Psoas muscle (tissue), 7 donors: ENCODE measurements at regions not wholly inside any gene's neighbourhood (a gene's known extent, or its start where the extent isn't known, plus 50 kb on each side); places are given as distances from the start of the nearest gene placed in this dataset.

Experiments
- ATAC-seq, 4 donors: fragments of 200-7000 bp; cut with Tn5 transposase; one replicate each; pipeline ENCODE4 v1.9.1; 2020; ENCODE audit warnings: moderate library complexity in 3 of 4, mild to moderate bottlenecking in 2 of 4
- DNase-seq, 2 donors: peaks; one replicate each; pipeline ENCODE4 v3.0.0-alpha.2; 2020
- H3K27ac ChIP-seq: fragments of 200-600 bp; one replicate; pipeline ENCODE4 v1.8.0; 2022
- H3K27me3 ChIP-seq, 3 donors: fragments of 200-600 bp in 1 of 3; one replicate each; pipeline versions ENCODE4 v1.6.1 to v1.8.0; 2013 to 2022; ENCODE audit warnings: low read length in 2 of 3, mild to moderate bottlenecking in 2 of 3, moderate library complexity in 1 of 3; ENCODE audit not compliant: insufficient read depth in 3 of 3
- H3K36me3 ChIP-seq, 2 donors: fragments of 200-600 bp in 1 of 2; one replicate each; pipeline versions ENCODE4 v1.6.1 to v1.8.0; 2013 to 2022; ENCODE audit warnings: low read depth in 1 of 2, mild to moderate bottlenecking in 1 of 2, moderate library complexity in 1 of 2; ENCODE audit not compliant: insufficient read depth in 1 of 2
- H3K4me1 ChIP-seq: fragments of 200-600 bp; one replicate; pipeline ENCODE4 v1.8.0; 2022
- H3K4me3 ChIP-seq: fragments of 200-600 bp; one replicate; pipeline ENCODE4 v1.8.0; 2022; ENCODE audit warnings: mild to moderate bottlenecking
- H3K9me3 ChIP-seq: fragments of 200-600 bp; one replicate; pipeline ENCODE4 v1.8.0; 2022
- CTCF ChIP-seq: fragments of 200-600 bp; IDR thresholded peaks from one replicate; pipeline ENCODE4 v1.8.0; 2022; ENCODE audit warnings: antibody characterized with exemption
- WGBS, 3 donors: extraction: QIAGEN DNeasy Blood & Tissue Kit; methylation state at CpG; one replicate each; pipeline versions ENCODE4 v1.1.6 to v1.1.7; 2013; 5-methylcytosine and 5-hydroxymethylcytosine counted together
- intact Hi-C, 2 donors: fragments of 100-400 bp; cut with DNase I; formaldehyde crosslinking; loops; one replicate each; pipeline versions ENCODE4 v1.11.0 to v1.14.2; 2022
- donor health status: healthy with polysubstance abuse.
- donor health status: DM: no; HTN: no; CAD: no; lungs with moderate emphysema.
- donor health status: Bipolar disorder and iron deficiency.
- donor health status: healthy.
- donor health status: DM: yes; HTN: yes; CAD: no.
- donor health status: DM: no; HTN: no; CAD: no.
- donor health status: DM: yes; HTN: yes; CAD: no.

- no peak for TF ChIP-seq CTCF
- H3K4me3 ChIP-seq = no peak overlapping the region
- DNase-seq (no peak), ATAC-seq (no peak)
- H3K27ac ChIP-seq = no peak overlapping the region
- H3K36me3 ChIP-seq = no peaks in the 10 kb centered on the region
- WGBS, 3 donors = 82 to 92% (median 84%) methylated on average over 5 of the region's 5 CpGs
- H3K9me3 ChIP-seq = no peaks in the 10 kb centered on the region
- no peaks in the 10 kb centered on the region for H3K27me3 ChIP-seq
- intact Hi-C loops = no loop called here
- no peaks in the 10 kb centered on the region for H3K4me1 ChIP-seq
These were observed 953.1 kb upstream of the NR2F2 start for GRCh38 chr15:95377258-95377852.

DNA sequence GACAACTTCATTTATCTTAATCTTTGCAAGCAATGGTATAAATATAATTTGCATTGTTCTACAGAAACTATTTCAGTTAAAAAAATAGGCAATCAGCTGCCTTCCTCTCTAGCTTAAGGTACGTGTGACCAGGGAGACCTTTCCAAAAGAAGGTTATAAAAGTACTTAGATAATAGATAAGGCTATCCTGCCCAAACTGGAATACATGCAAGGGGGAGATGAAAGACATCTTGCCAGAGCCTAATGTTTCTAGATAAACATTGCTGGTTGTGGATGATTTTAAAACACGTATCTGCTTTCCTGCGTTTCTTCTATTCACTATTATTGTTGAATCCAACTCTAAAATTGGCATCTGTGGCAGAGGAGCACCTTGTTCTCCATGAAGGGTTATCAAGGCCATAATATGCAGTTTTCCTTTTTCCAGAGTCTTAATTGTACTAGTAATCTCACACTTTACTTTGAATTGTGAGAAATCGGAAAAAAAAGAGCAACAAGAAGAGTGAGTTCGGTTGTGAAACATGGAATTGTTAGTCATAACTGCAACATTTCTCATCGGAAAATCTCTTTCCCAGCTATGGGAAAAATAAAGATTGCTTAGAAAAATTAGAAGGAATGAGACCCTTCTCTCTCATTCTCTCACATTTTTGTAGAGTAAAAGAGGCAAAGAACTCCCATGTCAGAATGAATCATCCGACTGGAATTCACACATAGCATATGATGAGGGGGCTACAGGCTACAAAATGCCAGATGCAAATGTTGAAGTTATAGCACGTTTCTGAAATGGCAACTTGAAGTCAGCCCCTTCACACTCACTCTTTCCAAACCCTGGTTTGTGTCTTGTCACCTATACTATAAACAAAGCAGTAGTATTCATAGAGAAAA is 936.1 kb upstream of the NR2F2 start:
- intact Hi-C loops = no loop called here
- Histone ChIP-seq H3K9me3 (no peaks in the 10 kb centered on the region), H3K4me1 (no peaks in the 10 kb centered on the region), H3K4me3 (no peak overlapping the region), H3K27ac (no peak overlapping the region), H3K36me3 (no peaks in the 10 kb centered on the region), H3K27me3 (no peaks in the 10 kb centered on the region)
- DNase-seq = no peak
- 41 to 48% (median 44%) methylated on average over 8 of the region's 8 CpGs for WGBS, 3 donors
- TF ChIP-seq CTCF = no peak
- ATAC-seq = no peak

DNA sequence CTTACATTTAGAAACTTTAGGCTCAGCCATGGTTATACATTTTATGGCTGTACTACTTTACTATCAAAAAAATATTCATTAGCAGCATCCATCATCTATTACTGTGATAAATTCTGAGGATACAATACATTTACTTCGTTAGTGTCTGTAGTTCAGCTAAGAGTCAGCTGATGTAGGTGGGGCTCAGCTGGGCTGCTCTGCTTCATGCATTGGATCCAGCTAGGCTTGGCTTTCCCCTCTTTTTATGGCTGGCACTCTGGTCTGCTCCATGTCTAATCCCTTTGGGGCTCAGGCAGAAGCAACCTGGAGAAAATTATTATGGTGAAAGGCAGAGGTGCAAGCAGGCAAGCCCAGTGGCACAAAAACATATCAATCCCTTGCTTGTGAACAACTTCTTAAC is 930.1 kb upstream of the NR2F2 start:
- no peak for DNase-seq
- no peaks in the 10 kb centered on the region for H3K4me1 ChIP-seq
- H3K27me3 ChIP-seq = no peaks in the 10 kb centered on the region
- 36 to 66% (median 62%) methylated on average over 1 of the region's 1 CpG for WGBS, 3 donors
- H3K27ac ChIP-seq = no peak overlapping the region
- intact Hi-C loops = no loop called here
- no peak overlapping the region for H3K4me3 ChIP-seq
- no peaks in the 10 kb centered on the region for H3K36me3 ChIP-seq
- no peak for TF ChIP-seq CTCF
- H3K9me3 ChIP-seq = no peaks in the 10 kb centered on the region
- ATAC-seq = no peak

GRCh38 chr15:95401587-95401986 is 928.9 kb upstream of the NR2F2 start:
- no peaks in the 10 kb centered on the region for H3K36me3 ChIP-seq
- intact Hi-C loops = no loop called here
- H3K27ac ChIP-seq = no peak overlapping the region
- H3K27me3 ChIP-seq = no peaks in the 10 kb centered on the region
- TF ChIP-seq CTCF = no peak
- no peak overlapping the region for H3K4me3 ChIP-seq
- 40 to 58% (median 46%) methylated on average over 1 of the region's 1 CpG for WGBS, 3 donors
- no peak for ATAC-seq
- no peak for DNase-seq
- H3K9me3 ChIP-seq = no peaks in the 10 kb centered on the region
- no peaks in the 10 kb centered on the region for H3K4me1 ChIP-seq
